ENCODE measurements at regions not wholly inside any gene's neighbourhood (a gene's known extent, or its start where the extent isn't known, plus 50 kb on each side); places are given as distances from the start of the nearest gene placed in this dataset.

- no peak for TF ChIP-seq SP1 (IDR thresholded peaks at IDR 0.05)
- TF ChIP-seq NFRKB (IDR thresholded peaks at IDR 0.05), result no peak
- TF ChIP-seq TARDBP (IDR thresholded peaks at IDR 0.05), result no peak
Measured at GRCh38 chr1:102593276-102593675, 515.0 kb downstream of the COL11A1 start.

Measured in HEK293T (cell line).